HG03108 (cell line): ENCODE measurements at regions not wholly inside any gene's neighbourhood (a gene's known extent, or its start where the extent isn't known, plus 50 kb on each side); places are given as distances from the start of the nearest gene placed in this dataset.

Source experiments
- ATAC-seq: cut with Tn5 transposase; IDR thresholded peaks from one replicate; pipeline ENCODE4 v1.9.1; 2021; ENCODE audit warnings: moderate library complexity; ENCODE audit not compliant: unreplicated experiment

GRCh38 chr18:70446063-70446462 is 157.2 kb downstream of the SOCS6 start:
- ATAC-seq = no peak

- ATAC-seq = no peak
Measured at GRCh38 chr18:70442933-70443332, 154.1 kb downstream of the SOCS6 start.

- ATAC-seq = no peak
Measured at GRCh38 chr18:70432804-70433400, 144.1 kb downstream of the SOCS6 start.

DNA sequence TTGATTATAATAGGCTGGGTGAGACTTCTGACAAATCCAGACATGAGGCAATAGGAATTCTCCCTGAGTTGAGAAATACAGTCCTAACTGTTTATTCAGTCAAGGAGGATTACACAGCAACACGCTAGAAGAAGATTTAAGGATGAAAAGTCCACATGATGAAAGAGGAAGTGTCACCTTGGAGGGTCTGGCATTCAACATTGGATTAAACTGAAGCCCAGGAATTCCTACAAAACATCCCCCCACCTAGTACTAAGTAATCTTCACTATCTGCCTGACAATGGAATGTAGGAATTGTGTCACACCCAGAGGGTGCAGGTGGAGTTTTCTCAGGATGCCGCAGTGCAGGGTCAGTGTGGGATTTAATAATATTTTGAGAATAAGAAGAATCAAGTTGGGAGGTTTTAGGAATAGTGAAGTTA is 142.4 kb downstream of the SOCS6 start:
- no peak for ATAC-seq

- no peak for ATAC-seq
Measured at GRCh38 chr18:70430501-70431173, 141.8 kb downstream of the SOCS6 start.

- no peak for ATAC-seq
Measured at GRCh38 chr18:70429847-70430500, 141.1 kb downstream of the SOCS6 start.

DNA sequence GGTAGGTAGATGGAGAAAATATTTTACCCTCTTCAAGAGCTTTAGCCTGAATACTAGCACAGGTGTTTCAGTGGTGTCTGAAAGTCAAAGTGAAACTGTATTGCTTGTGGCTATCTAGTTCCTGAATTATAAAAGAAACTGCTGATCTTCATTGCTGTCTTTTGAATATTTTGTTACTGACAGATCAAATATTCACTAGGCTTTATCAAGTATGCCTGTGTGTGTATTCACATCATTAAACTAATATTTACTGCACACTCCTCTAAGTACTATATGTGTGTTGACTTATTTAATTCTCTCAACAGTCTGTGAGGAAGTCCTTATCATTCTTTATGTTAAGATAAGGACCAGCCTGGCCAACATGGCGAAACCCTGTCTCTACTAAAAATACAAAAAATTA is 139.6 kb downstream of the SOCS6 start:
- ATAC-seq = peak; percentile 99

DNA sequence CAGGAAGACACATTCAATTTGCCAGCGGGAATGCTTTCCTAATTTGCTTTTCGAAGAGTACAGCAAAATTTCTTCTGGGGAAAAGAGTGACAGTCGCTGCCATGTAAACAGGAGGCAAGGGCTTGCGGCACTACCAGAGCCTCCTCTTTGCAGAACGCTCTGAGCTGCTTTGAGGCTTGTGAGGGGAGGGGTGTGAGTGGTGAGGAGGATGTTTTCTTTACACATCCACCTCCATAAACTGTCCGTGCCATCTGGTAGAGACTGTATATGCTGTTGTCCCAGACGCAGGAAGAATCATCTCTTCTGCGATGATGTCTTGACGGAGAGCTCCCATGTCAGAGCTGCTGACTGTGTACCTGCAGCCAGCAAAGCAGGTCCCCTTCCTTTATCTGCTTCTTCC is 138.0 kb downstream of the SOCS6 start:
- no peak for ATAC-seq

DNA sequence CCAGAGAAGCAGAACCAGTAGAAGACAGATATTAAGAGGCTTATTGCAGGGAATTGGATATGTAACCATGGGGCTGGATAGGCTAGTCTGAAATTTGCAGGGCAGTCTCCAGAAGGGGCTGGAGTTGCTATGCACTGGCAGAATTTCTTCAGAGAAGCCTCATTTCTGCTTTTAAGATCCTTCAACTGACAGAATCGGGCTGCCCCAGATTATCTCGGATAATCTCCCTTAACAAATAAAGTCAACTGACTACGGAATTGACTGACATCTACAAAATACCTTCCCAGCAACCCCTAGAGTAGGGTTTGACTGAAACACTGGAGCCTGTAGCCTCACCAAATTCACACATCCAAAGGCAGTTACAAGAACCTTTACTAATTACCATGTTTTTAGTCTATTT is 136.4 kb downstream of the SOCS6 start:
- ATAC-seq = no peak

DNA sequence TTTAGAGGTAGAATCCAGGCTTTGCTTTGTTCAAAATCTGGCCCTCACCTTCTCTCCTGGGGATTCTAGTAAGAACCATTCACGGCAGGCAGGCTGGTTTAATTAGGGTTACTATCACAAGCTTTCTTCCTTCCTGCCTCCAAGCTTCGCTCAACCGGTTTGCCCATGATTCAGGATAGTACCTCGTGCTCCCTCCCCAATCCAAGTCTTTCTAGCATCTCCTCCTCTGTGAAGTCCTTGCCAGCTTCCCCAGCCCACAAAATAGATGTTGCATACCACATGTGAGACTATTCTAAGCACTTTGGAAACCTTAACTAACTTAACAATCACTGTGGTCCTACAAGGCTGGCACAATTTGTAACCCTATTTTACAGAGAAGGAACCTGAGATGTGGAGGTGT is 135.1 kb downstream of the SOCS6 start:
- no peak for ATAC-seq

DNA sequence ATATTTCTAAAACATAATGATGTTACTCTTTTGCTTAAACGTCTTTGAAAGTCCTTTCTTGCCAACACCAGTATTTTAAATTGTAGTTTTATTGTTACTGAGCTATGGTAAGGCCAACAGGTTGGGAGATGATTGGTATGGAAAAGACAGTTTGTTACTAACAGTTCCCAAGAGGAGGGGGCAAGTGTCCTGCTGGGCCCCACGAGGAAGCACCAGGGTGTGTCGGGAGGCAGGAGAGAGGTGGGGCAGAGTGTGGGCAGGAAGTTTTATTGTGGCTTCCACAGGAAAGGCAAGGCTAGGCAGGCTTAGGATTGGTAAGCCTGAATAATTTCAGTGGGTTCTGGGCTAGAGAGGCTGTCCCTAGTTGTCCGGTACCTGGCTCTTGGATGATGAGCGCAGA is 134.3 kb downstream of the SOCS6 start:
- no peak for ATAC-seq

DNA sequence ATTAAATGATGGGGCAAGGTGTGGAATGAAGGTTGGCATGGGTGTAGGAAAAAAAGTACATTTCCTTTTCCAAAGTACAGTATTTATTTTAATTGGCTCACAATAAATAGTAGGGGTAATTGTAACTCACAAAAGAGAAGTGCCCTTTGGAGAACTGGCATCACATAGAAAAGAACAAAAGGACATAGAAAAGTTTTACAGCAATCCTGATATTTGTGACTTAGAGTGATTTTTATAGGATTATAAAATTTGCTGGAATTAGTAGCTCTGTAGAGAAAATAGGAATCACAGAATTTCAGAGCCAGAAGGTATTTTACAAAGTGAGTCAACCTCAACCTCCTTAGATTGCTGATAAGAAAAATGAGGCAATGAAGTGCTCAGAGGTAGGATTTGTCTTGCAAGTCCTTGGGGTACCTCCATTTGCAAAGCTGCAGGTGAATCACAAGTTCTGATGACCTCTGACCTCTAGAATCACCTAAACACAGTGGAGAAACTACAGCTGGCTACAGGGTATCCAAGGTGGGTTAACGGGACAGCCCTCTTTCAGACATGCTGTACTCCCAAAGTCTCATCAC is 133.6 kb downstream of the SOCS6 start:
- no peak for ATAC-seq

DNA sequence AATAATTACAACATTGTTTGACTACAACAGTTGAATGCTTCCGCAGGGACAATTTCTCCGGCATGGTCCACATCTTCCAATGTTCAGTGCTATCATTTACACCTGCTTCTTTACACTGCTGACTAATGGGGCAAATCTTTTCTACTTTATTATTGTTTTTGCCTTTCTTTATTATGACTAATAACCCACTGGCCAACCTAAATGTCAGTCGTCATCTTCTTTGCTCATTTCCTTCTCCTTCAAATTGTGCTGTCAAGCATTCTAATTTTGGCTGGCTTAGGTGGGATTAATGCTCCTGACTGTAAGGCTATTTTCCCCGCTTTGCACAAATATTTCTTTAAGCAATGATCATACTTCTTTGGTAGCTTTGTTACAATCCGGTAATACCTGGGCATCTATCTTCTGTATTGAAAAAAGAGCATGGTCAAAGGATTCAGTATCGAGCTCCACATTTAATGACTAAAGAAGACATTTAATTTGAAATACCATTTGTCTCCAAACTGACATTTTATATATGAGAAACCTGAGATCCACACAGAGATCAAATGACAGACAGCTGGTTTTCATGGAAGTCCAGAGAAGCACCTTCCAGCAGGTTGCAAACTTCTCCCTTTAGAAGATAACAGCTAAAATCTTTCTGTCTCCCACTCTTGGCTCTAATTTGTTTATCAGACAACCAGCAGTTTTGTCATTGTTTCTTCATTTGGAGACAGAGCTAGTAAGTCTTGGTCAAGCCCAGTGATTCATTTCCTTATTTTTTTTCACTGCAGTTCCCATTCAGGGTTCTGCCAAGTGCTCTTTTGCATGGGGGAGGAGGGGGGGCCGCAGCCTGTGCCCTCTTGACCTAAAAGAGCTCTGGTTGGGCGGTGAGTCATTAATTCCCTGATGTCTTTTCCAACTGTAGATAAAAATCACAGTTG is 132.9 kb downstream of the SOCS6 start:
- no peak for ATAC-seq

DNA sequence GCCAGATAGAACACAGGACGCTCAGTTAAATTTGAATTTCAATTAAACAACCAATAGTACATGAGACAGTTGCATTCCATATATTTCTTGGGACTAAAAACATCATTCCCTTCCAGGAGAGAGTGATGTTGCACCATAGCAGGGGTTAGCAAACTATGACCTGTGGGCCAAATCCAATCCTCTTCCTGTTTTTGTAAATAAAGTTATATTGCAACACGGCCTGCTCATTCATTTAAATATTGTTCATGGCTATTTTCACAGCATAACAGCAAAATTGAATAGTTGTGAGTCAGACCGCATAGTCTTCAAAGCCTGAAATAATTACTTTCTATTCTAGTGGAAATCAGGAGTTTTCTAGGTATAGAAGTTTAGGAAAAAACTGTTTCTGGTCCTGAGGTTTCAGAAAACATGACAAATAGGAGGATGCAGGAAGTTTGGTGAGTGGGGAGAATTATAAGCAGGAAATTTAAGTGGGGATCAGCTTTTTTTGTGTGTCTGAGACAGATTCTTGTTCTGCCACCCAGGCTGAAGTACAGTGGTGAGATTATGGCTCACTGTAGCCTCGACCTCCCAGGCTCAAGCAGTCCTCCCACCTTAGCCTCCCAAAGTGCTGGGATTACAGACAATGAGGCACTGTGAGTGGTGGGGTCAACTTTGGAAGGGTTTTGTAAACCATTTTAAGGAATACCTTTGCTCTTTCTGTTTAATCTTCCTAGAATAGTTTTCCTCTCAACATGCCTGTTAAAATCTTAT is 131.5 kb downstream of the SOCS6 start:
- no peak for ATAC-seq

GRCh38 chr18:70419526-70419925 is 130.7 kb downstream of the SOCS6 start:
- no peak for ATAC-seq

GRCh38 chr18:70418546-70419311 is 129.9 kb downstream of the SOCS6 start:
- ATAC-seq = peak; percentile 97

- no peak for ATAC-seq
Measured at GRCh38 chr18:70417847-70418246, 129.0 kb downstream of the SOCS6 start.

GRCh38 chr18:70416496-70416895 is 127.7 kb downstream of the SOCS6 start:
- ATAC-seq = no peak

DNA sequence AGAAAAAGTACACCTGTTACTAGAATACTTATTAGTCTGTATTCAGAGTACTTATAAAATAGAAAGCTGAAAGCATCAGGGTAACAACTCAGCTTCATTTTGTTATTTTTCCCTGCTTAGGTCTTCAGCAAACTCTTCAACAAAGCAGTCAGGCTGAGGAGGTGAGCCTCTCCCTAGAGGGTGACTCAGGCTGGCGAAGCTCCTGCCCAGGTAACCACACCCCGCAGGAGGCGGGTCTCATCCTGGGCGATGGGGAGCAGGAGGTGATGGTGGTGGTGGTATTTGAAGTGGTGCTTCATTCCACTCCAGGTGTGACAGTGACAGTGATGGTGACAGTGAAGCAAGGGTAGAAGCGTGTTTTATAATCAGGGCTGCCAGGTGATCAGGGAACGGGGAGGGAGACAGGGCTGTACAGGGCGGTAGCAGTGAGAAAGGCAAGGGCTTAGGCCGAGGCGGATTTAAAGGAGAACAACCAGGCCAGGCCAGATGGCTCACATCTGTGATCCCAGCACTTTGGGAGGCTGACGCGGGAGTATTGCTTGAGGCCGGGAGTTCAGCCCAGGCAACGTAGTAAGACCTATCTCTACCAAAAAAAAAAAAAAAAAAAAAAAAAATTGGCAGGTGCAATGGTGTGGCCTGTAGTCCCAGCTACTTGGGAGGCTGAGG is 127.1 kb downstream of the SOCS6 start:
- no peak for ATAC-seq
